ENCODE measurements at regions not wholly inside any gene's neighbourhood (a gene's known extent, or its start where the extent isn't known, plus 50 kb on each side); places are given as distances from the start of the nearest gene placed in this dataset.
A peak's percentile ranks its signal among the peaks of the same experiment; 100 is the strongest.

DNA sequence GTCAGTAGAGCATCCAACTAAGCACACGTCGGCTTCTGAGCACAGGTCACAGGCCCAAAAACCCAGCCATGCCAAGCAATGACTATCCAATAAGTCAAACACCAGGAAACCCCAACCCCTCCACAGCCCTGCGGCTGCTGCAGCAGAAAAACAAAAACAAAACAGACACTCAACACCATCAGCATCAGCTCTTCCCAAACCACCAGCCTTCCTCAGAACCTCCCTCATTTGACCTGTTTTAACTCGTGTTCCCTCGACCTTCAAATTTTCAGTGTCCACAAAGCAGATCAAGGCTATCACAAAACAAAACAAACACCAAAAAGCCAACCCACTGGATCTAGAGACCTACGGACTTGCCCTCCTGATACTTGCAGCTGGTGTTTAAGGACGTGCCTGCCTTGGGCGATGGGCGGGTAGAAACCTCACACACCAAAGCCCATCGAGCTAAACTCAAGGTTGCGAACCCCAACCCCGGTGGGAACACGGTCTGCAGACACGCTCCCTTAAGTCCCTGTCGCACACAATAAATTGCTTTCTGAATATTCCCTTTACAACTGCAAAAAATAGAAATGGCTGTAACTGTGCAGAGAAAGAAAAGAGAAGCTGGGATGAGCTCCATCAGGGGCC lies 247.1 kb upstream of the ANKRD55 start:
- DNase-seq (ENCODE audit: insufficient read length) (peak; percentile 18), FAIRE-seq (no peak)
- TF ChIP-seq POLR2AphosphoS5 (IDR thresholded peaks at IDR 0.05; ENCODE audit: low read depth, low read length) = no peak
- no peak for TF ChIP-seq POLR2A (IDR thresholded peaks at IDR 0.05; ENCODE audit: low read depth, low read length)
- TF ChIP-seq TAF1 (IDR thresholded peaks at IDR 0.05; ENCODE audit: borderline replicate concordance, low read depth, low read length) = no peak

DNA sequence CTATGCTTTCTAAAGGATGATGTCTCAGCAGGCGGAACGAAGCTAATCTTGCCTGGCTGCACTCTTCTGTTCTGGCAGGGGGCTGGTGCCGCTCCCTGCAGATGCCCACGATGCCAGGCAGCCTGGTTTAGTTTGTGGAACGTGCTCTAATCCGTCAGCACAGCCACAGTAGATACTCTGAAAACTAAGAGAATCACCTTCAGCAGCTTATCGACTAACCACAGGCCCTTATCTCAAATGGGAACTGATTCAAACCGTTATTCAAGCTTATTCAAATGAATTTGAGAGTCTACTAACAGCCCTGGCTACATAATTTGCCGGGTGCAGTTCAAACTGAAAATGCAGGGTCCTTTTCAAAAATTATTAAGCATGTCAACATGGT lies 246.6 kb upstream of the ANKRD55 start:
- TF ChIP-seq POLR2AphosphoS5 (IDR thresholded peaks at IDR 0.05; ENCODE audit: low read depth, low read length) = no peak
- no peak for TF ChIP-seq POLR2A (IDR thresholded peaks at IDR 0.05; ENCODE audit: low read depth, low read length)
- TF ChIP-seq TAF1 (IDR thresholded peaks at IDR 0.05; ENCODE audit: borderline replicate concordance, low read depth, low read length) = no peak
- no peak for DNase-seq (ENCODE audit: insufficient read length)
- FAIRE-seq = no peak

DNA sequence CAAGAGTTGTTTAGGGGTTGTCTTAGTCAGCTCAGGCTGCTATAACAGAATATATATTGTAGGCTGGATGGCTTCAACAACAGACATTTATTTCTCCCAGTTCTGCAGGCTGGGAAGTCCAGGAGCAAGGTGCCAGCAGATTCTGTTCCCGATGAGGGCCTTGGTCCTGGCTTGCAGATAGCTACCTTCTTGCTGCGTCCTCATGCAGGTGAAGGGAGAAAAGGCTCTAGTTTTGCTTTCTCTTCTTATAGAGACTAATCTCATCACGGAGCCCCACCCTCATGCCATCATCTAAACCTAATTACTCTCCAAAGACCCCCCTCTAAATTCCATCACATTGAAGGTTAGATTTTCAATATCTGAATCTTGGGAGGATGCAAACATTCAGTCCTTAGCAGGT lies 246.0 kb upstream of the ANKRD55 start:
- FAIRE-seq (no peak), DNase-seq (ENCODE audit: insufficient read length) (no peak)
- no peak for TF ChIP-seq POLR2A (IDR thresholded peaks at IDR 0.05; ENCODE audit: low read depth, low read length)
- TF ChIP-seq POLR2AphosphoS5 (IDR thresholded peaks at IDR 0.05; ENCODE audit: low read depth, low read length) = no peak
- TF ChIP-seq TAF1 (IDR thresholded peaks at IDR 0.05; ENCODE audit: borderline replicate concordance, low read depth, low read length) = no peak

DNA sequence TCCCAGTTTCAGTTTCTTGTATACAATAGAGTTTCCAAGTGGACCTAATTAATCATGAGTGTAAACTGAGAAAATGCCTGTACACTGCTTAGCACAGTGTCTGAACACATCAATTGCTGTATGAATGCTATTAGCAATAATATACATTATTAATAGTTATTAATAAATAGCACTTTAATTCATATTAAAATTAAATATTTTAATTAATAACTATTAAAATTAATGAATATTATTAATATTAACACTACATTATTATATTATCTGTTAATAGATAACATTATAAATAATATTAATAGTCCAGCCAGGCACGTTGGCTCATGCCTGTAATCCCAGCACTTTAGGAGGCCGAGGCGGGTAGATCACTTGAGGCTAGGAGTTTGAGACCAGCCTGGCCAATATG lies 244.9 kb upstream of the ANKRD55 start:
- TF ChIP-seq POLR2A (IDR thresholded peaks at IDR 0.05; ENCODE audit: low read depth, low read length) (no peak), TAF1 (IDR thresholded peaks at IDR 0.05; ENCODE audit: borderline replicate concordance, low read depth, low read length) (no peak), POLR2AphosphoS5 (IDR thresholded peaks at IDR 0.05; ENCODE audit: low read depth, low read length) (no peak)
- FAIRE-seq (no peak), DNase-seq (ENCODE audit: insufficient read length) (no peak)

DNA sequence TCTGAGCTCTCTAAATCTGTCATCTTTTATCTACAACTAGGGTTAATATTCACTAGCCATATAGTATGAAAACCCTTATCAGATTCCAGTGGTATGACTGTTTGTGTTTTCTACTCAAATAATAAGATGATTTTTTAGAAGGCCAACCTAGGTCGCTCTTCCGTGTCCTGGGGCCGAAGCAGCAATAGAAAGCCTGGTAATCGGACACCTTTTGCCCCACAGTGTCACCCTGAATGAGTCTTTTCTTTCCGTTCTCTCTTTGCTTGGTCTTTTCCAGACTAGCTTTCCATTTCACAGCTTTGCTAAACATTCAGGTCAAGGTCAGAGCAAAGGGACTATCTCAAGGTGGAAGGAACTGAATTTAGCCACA lies 243.3 kb upstream of the ANKRD55 start:
- DNase-seq (ENCODE audit: insufficient read length) (no peak), FAIRE-seq (no peak)
- TF ChIP-seq POLR2AphosphoS5 (IDR thresholded peaks at IDR 0.05; ENCODE audit: low read depth, low read length) = no peak
- TF ChIP-seq TAF1 (IDR thresholded peaks at IDR 0.05; ENCODE audit: borderline replicate concordance, low read depth, low read length) = no peak
- no peak for TF ChIP-seq POLR2A (IDR thresholded peaks at IDR 0.05; ENCODE audit: low read depth, low read length)

DNA sequence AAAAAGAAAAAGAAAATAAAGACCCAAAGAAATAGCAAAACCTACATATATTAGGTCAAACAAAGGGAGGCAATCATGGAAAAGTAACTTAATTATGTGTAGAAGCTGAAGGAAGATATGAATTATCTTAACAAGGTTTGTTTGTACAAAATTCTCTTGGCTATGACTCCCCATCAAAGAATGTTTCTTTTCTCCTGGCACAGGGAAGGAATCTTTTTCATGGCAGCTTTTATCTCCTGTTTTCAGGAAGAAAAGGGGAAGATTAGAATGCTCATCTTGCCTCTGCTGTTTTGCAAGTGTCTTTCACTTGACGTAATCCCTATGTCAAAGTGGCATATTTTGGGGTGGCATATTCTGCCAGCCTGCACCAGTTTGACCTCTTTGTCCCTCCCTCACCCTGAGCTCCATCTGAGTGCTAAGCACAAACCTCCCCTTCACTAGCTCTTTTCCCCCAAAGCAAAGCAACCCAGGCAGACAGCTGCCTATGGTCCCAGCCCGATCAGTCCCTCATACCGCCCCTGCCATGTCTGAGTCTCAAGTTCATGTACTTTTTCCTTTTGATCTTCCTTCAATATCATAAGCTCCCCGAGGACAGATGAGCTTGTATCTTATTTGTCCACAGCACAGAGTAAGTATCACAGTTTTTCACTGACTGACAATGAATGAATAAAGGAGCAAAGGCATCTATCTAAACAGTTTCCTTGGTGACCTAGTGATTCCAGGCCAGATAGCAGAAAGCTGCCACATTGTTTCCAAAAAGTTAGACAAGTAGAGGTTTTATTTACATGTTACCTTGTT lies 242.8 kb upstream of the ANKRD55 start:
- TF ChIP-seq POLR2AphosphoS5 (IDR thresholded peaks at IDR 0.05; ENCODE audit: low read depth, low read length) (no peak), TAF1 (IDR thresholded peaks at IDR 0.05; ENCODE audit: borderline replicate concordance, low read depth, low read length) (no peak), POLR2A (IDR thresholded peaks at IDR 0.05; ENCODE audit: low read depth, low read length) (no peak)
- FAIRE-seq = no peak

DNA sequence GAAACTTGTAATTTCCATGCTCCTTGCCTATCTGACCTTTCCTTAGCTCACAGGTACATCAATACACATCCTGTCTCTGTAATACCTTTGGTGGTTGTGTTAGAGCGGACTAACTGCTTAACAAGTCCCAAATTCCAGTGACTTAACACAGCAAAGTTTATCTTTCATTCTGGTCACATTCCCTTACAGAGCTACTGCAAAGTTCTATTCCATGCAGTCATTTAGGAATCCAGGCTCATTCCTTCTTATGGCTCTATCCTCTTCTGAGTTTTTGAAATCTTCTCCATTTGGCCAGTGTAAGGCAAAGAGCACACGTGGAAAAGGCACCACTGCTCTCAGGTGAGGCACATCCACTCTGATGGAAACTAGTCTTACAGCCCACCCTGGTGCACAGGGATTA lies 238.6 kb upstream of the ANKRD55 start:
- DNase-seq (ENCODE audit: insufficient read length) = no peak
- TF ChIP-seq TAF1 (IDR thresholded peaks at IDR 0.05; ENCODE audit: borderline replicate concordance, low read depth, low read length) (no peak), POLR2AphosphoS5 (IDR thresholded peaks at IDR 0.05; ENCODE audit: low read depth, low read length) (no peak), POLR2A (IDR thresholded peaks at IDR 0.05; ENCODE audit: low read depth, low read length) (no peak)
- no peak for FAIRE-seq

More for the DNA sequence above, 242.8 kb upstream of the ANKRD55 start:
- DNase-seq (ENCODE audit: insufficient read length) = no peak

DNA sequence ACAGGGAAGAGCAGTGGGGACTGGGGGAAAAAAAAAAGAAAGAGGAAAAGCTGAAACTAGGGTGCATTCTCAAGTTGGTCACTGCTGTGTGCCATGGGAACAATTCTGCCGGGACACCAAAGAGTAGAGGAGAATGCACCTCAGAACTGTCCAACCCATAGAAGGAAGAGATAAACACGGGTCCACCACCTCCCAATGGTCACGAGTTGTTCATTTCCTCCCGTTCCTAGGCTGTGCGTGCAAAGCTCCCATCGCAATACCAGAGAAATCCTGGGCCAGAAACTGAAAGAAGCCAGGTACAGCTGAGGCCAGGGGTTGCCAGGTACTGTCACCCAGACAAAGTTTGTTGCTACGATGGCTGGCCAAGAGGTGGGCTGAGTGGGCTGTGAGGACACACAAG lies 236.9 kb upstream of the ANKRD55 start:
- DNase-seq (ENCODE audit: insufficient read length) (no peak), FAIRE-seq (no peak)
- TF ChIP-seq TAF1 (IDR thresholded peaks at IDR 0.05; ENCODE audit: borderline replicate concordance, low read depth, low read length) = no peak
- TF ChIP-seq POLR2AphosphoS5 (IDR thresholded peaks at IDR 0.05; ENCODE audit: low read depth, low read length) = no peak
- no peak for TF ChIP-seq POLR2A (IDR thresholded peaks at IDR 0.05; ENCODE audit: low read depth, low read length)

DNA sequence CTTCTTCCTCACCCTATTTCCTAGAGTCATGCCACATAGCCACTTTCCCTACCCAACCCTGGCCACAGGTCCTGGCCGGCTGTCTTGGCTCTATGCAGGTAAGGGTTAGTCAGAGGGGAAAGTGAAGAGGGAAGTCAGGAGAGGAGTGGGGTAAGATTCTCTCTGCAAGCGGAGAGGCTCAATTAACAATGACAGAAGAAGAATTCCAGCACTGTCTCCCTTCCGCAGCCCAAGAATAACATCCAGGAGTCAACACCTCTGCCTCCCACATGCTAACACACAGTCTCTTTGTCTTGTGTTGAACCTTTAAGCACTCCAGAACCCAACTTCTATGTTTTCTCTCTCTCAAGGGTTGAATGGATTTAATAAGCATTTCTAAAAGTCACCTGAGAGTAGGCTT lies 235.1 kb upstream of the ANKRD55 start:
- no peak for DNase-seq (ENCODE audit: insufficient read length)
- FAIRE-seq = no peak
- TF ChIP-seq POLR2AphosphoS5 (IDR thresholded peaks at IDR 0.05; ENCODE audit: low read depth, low read length) (no peak), POLR2A (IDR thresholded peaks at IDR 0.05; ENCODE audit: low read depth, low read length) (no peak), TAF1 (IDR thresholded peaks at IDR 0.05; ENCODE audit: borderline replicate concordance, low read depth, low read length) (no peak)

DNA sequence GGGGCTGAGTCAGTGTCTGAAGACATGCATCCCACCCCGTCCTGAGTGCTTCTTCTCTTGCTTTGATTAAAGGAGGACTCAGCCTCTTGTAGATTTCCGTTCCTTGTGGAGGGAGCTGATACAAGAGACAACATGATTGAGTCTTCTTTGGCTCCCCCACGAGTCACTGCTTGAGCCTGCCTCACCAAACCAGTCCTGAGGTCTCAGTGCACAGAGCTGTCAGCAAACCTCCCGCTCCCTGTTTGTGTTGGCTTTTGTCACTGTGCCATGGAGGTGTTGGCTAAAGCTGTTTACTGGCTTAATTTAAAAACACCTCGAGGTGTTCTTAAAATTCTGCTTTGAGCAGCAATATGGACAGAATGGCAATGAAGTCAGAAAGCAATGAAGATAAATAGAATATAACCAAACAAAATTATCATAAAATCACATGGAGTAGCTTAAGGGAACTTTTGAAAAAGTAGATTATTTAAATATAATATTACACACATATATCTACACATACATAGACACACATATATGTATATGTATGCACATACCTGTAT lies 234.1 kb upstream of the ANKRD55 start:
- DNase-seq (ENCODE audit: insufficient read length) (no peak), FAIRE-seq (no peak)
- TF ChIP-seq POLR2A (IDR thresholded peaks at IDR 0.05; ENCODE audit: low read depth, low read length) (no peak), TAF1 (IDR thresholded peaks at IDR 0.05; ENCODE audit: borderline replicate concordance, low read depth, low read length) (no peak), POLR2AphosphoS5 (IDR thresholded peaks at IDR 0.05; ENCODE audit: low read depth, low read length) (no peak)

DNA sequence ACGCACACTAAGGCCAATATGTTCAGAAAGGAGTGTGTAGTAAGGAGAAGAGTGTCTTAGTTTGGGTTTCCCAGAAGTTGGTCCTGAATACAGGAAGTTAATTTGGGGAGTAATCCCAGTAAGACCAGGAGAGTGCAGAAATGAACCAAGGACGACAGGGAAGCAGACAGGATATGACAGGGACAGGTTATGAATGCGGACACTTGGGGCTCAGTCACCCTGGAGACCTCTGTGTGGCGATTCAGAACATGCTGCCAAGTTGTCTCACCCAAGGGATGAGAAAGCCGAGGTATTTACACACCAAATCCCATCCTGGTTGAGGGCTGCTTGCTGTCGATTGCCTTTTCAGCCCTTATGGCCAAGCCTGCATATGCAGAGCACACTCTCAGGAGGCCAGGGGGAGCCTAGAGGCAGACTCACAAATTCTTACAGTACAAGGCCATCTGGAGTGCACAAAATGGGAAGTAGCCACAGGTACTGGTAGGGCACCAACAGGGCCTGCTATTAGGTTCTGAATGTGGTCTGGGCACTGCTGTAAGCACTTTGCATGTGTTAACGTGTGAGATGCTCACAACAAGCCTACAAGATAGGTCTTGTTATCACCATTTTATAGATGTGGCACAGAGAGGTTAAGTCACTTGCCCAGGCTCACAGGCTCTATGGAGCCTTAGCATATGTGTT lies 233.1 kb upstream of the ANKRD55 start:
- TF ChIP-seq POLR2A (IDR thresholded peaks at IDR 0.05; ENCODE audit: low read depth, low read length) (no peak), TAF1 (IDR thresholded peaks at IDR 0.05; ENCODE audit: borderline replicate concordance, low read depth, low read length) (no peak), POLR2AphosphoS5 (IDR thresholded peaks at IDR 0.05; ENCODE audit: low read depth, low read length) (no peak)
- DNase-seq (ENCODE audit: insufficient read length) = no peak
- FAIRE-seq = no peak
